ENCODE measurements at regions not wholly inside any gene's neighbourhood (a gene's known extent, or its start where the extent isn't known, plus 50 kb on each side); places are given as distances from the start of the nearest gene placed in this dataset.

GRCh38 chr3:28673446-28673845, 324.8 kb upstream of the AZI2 start:
- Histone ChIP-seq H3K9me3 (no peaks in the 10 kb centered on the region), H3K4me3 (no peak overlapping the region), H3K27me3 (replicated peaks; ENCODE audit: insufficient read depth) (no peaks in the 10 kb centered on the region), H3K36me3 (no peaks in the 10 kb centered on the region), H3K27ac (no peak overlapping the region), H3K4me1 (replicated peaks) (no peaks in the 10 kb centered on the region)
- intact Hi-C loops (cut with DNase I): no loop called here
- WGBS: 89% methylated on average over 3 of the region's 3 CpGs
- TF ChIP-seq, protein P1, sequence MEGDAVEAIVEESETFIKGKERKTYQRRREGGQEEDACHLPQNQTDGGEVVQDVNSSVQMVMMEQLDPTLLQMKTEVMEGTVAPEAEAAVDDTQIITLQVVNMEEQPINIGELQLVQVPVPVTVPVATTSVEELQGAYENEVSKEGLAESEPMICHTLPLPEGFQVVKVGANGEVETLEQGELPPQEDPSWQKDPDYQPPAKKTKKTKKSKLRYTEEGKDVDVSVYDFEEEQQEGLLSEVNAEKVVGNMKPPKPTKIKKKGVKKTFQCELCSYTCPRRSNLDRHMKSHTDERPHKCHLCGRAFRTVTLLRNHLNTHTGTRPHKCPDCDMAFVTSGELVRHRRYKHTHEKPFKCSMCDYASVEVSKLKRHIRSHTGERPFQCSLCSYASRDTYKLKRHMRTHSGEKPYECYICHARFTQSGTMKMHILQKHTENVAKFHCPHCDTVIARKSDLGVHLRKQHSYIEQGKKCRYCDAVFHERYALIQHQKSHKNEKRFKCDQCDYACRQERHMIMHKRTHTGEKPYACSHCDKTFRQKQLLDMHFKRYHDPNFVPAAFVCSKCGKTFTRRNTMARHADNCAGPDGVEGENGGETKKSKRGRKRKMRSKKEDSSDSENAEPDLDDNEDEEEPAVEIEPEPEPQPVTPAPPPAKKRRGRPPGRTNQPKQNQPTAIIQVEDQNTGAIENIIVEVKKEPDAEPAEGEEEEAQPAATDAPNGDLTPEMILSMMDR (IDR thresholded peaks at IDR 0.05): no peak
- no peak for TF ChIP-seq POLR2A (IDR thresholded peaks at IDR 0.05)
- TF ChIP-seq POLR2AphosphoS5 (IDR thresholded peaks at IDR 0.05): no peak
- DNase-seq (ENCODE audit: low spot score): no peak

DNA sequence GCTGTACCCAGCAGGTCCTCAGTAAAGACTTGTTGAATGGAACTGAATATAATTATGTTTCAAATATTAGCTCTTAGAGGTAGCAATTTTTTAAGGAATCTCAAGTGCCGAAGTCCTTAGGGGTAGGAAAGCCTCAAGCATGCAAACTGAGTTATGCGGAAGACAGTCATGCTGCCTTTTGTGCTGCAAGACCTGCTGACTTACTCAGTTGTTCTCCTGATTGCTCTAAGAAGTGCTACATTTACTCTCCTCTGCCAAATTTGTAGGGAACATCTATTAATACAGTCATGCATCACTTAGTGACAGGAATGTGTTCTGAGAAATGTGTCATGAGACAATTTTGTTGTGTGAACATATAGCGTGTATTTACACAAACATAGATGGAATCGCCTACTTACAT, 325.6 kb upstream of the AZI2 start:
- DNase-seq (ENCODE audit: low spot score): no peak
- Histone ChIP-seq H3K4me3 (no peak overlapping the region), H3K9me3 (no peaks in the 10 kb centered on the region), H3K36me3 (no peaks in the 10 kb centered on the region), H3K4me1 (replicated peaks) (no peaks in the 10 kb centered on the region), H3K27me3 (replicated peaks; ENCODE audit: insufficient read depth) (no peaks in the 10 kb centered on the region), H3K27ac (no peak overlapping the region)
- WGBS: 94% methylated on average over 4 of the region's 4 CpGs
- TF ChIP-seq, protein P1 (IDR thresholded peaks at IDR 0.05): no peak
- TF ChIP-seq POLR2AphosphoS5 (IDR thresholded peaks at IDR 0.05) (no peak), POLR2A (IDR thresholded peaks at IDR 0.05) (no peak)
- intact Hi-C loops (cut with DNase I): no loop called here

DNA sequence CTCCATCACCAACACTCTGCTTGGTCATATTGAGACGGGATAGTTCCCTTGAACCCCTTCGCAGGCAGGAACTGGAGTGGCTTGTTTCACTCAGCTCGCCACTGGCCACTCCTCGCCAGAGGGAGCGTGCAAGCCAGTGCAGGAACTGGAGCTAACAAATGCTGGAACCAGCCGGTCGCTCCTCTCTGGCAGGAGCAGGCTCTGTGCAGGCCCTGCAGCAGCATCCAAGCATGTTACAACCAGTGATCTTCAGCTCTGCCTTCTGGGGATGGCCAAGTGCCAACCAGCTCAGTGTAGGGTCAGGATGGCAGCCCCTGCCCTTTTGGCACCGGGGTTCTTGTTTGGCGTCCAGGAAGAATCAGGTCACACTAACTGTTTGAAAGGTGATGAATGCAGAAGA, 329.0 kb upstream of the AZI2 start:
- Histone ChIP-seq H3K4me3 (no peak overlapping the region), H3K36me3 (no peaks in the 10 kb centered on the region), H3K4me1 (replicated peaks) (no peaks in the 10 kb centered on the region), H3K27ac (no peak overlapping the region), H3K9me3 (no peaks in the 10 kb centered on the region), H3K27me3 (replicated peaks; ENCODE audit: insufficient read depth) (no peaks in the 10 kb centered on the region)
- intact Hi-C loops (cut with DNase I): no loop called here
- TF ChIP-seq POLR2AphosphoS5 (IDR thresholded peaks at IDR 0.05) (no peak), POLR2A (IDR thresholded peaks at IDR 0.05) (no peak)
- TF ChIP-seq, protein P1 (IDR thresholded peaks at IDR 0.05): no peak
- 41% methylated on average over 9 of the region's 9 CpGs for WGBS
- no peak for DNase-seq (ENCODE audit: low spot score)

DNA sequence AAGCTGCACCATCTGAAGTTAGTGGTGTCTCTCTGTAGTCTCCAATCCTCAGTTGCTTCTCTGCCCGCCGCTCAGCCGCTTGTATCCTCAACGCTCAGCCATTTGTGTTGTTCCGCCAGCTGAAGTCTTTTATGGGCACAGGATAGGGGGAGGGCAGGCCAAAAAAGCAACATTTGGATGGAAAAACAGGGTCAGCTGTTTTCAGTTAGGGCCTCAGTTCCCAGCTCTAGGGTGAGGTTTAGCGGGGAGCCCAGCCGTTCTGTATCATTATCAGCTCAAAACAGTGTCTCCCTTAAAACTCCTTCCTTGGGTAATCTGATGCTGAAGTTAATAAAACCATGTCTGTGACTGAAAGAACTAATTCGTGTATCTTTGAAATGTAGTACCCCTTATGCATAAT, 329.5 kb upstream of the AZI2 start:
- TF ChIP-seq, protein P1 (IDR thresholded peaks at IDR 0.05): no peak
- no peak for TF ChIP-seq POLR2AphosphoS5 (IDR thresholded peaks at IDR 0.05)
- TF ChIP-seq POLR2A (IDR thresholded peaks at IDR 0.05): no peak
- WGBS: 72% methylated on average over 8 of the region's 8 CpGs
- Histone ChIP-seq H3K4me1 (replicated peaks) (no peaks in the 10 kb centered on the region), H3K9me3 (no peaks in the 10 kb centered on the region), H3K27me3 (replicated peaks; ENCODE audit: insufficient read depth) (no peaks in the 10 kb centered on the region), H3K36me3 (no peaks in the 10 kb centered on the region), H3K27ac (no peak overlapping the region), H3K4me3 (no peak overlapping the region)
- no peak for DNase-seq (ENCODE audit: low spot score)
- intact Hi-C loops (cut with DNase I): no loop called here

- Histone ChIP-seq H3K9me3 (no peaks in the 10 kb centered on the region), H3K4me1 (replicated peaks) (no peaks in the 10 kb centered on the region), H3K36me3 (no peaks in the 10 kb centered on the region), H3K27me3 (replicated peaks; ENCODE audit: insufficient read depth) (no peaks in the 10 kb centered on the region), H3K4me3 (no peak overlapping the region), H3K27ac (no peak overlapping the region)
- 88% methylated on average over 3 of the region's 3 CpGs for WGBS
- TF ChIP-seq POLR2A (IDR thresholded peaks at IDR 0.05) (no peak), POLR2AphosphoS5 (IDR thresholded peaks at IDR 0.05) (no peak)
- TF ChIP-seq, protein P1 (IDR thresholded peaks at IDR 0.05): no peak
- DNase-seq (ENCODE audit: low spot score): no peak
- intact Hi-C loops (cut with DNase I): no loop called here
Observed at GRCh38 chr3:28680050-28680449, 331.4 kb upstream of the AZI2 start.
